Nephron (organoid): ENCODE measurements at regions not wholly inside any gene's neighbourhood (a gene's known extent, or its start where the extent isn't known, plus 50 kb on each side); places are given as distances from the start of the nearest gene placed in this dataset.
"Not testable (repeated sequence)": the region's sequence is repeated elsewhere in the genome, so short reads cannot be mapped to it uniquely, and the experiment has no call there.

Experiments
- H3K27ac Mint-ChIP-seq, 3 experiments: 2 replicates each; pipeline ENCODE4 v1.8.0; 2020; ENCODE audit warnings: mixed read lengths in 3 of 3, mild to moderate bottlenecking in 2 of 3, moderate library complexity in 1 of 3
- H3K27me3 Mint-ChIP-seq: 2 replicates; pipeline ENCODE4 v1.8.0; 2021; ENCODE audit warnings: low read depth, mild to moderate bottlenecking, moderate library complexity, mixed read lengths
- H3K36me3 Mint-ChIP-seq: 2 replicates; pipeline ENCODE4 v1.8.0; 2020; ENCODE audit warnings: low read depth, mixed read lengths
- H3K4me1 Mint-ChIP-seq: 2 replicates; pipeline ENCODE4 v1.8.0; 2020; ENCODE audit warnings: mixed read lengths
- H3K4me3 Mint-ChIP-seq, 3 experiments: 2 replicates each; pipeline ENCODE4 v1.8.0; 2020; ENCODE audit warnings: mild to moderate bottlenecking in 3 of 3, mixed read lengths in 3 of 3, moderate library complexity in 2 of 3
- H3K9me3 Mint-ChIP-seq: 2 replicates; pipeline ENCODE4 v1.8.0; 2020; ENCODE audit warnings: mixed read lengths
- TF ChIP-seq, protein P1 (sequence below), 3 experiments: fragments of 200-600 bp; sonication (generic); IDR thresholded peaks; one replicate each; pipeline ENCODE4 v1.5.0; 2021; ENCODE audit warnings: antibody characterized with exemption in 3 of 3; ENCODE audit not compliant: unreplicated experiment in 3 of 3

DNA sequence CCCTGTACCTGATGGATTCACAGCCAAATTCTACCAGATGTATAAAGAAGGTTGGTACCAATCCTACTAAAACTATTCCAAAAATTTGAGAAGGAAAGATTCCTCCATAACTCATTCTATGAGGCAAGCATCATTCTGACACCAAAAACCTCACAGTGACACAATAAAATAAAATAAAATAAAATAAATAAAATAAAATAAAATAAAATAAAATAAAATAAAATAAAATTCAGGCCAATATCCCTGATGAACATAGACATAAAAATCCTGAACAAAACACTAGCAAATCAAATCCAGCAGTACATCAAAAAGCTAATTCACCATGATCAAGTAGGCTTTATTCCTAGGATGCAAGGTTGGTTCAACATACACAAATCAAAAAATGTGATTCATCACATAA, 108.1 kb downstream of the PROX1 start:
- H3K4me3 Mint-ChIP-seq, H3K27me3 Mint-ChIP-seq, H3K27ac Mint-ChIP-seq, H3K4me1 Mint-ChIP-seq, H3K36me3 Mint-ChIP-seq: not testable (repeated sequence)
- H3K9me3 Mint-ChIP-seq = peaks cover 23% of the 10 kb centered on the region

DNA sequence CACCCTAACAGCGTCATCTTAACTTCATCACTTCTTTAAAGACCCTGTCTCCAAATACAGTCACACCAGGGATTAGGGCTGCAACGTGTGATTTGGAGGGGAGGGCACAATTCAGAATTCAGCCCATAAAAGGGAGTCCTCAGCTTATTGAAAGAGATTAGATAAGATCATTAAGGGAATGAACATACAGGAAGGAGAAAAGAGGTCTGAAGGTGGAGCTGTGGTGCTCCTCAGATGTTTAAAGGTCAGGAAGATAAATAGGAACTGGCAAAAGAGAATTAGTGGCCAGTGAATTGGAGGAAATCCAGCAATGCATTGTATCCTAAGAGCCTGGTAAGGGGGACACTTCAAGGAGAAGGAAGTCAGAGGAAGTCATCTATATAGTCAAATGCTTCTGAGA, 113.5 kb downstream of the PROX1 start:
- no peak overlapping the region for H3K27ac Mint-ChIP-seq
- H3K4me1 Mint-ChIP-seq = no peaks in the 10 kb centered on the region
- TF ChIP-seq, protein P1, sequence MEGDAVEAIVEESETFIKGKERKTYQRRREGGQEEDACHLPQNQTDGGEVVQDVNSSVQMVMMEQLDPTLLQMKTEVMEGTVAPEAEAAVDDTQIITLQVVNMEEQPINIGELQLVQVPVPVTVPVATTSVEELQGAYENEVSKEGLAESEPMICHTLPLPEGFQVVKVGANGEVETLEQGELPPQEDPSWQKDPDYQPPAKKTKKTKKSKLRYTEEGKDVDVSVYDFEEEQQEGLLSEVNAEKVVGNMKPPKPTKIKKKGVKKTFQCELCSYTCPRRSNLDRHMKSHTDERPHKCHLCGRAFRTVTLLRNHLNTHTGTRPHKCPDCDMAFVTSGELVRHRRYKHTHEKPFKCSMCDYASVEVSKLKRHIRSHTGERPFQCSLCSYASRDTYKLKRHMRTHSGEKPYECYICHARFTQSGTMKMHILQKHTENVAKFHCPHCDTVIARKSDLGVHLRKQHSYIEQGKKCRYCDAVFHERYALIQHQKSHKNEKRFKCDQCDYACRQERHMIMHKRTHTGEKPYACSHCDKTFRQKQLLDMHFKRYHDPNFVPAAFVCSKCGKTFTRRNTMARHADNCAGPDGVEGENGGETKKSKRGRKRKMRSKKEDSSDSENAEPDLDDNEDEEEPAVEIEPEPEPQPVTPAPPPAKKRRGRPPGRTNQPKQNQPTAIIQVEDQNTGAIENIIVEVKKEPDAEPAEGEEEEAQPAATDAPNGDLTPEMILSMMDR (IDR thresholded peaks at IDR 0.05; ENCODE audit: unreplicated experiment in 3 of 3) = no peak
- no peaks in the 10 kb centered on the region for H3K36me3 Mint-ChIP-seq
- no peak overlapping the region for H3K4me3 Mint-ChIP-seq
- peaks cover 9% of the 10 kb centered on the region for H3K9me3 Mint-ChIP-seq
- H3K27me3 Mint-ChIP-seq = no peaks in the 10 kb centered on the region

DNA sequence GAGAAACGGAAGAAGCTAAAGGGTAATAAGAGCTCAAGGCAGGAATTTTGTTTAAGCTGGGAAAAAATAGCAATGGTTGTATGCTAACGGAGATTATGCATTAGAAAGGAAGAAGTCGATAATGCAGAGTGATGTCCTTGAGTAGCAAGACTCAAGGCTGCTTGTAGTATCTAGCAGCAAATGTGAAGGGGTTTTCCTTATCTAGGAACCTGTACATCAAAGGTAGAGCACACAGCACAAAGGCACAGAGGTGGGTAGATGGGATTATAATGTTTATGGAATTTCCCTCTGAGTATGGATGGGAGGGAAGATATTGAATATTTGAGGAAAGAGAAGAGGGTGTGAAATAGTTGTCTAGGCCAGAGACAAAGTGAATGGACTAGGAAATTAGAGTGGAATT, 114.1 kb downstream of the PROX1 start:
- no peak overlapping the region for H3K27ac Mint-ChIP-seq
- H3K27me3 Mint-ChIP-seq = no peaks in the 10 kb centered on the region
- H3K36me3 Mint-ChIP-seq = no peaks in the 10 kb centered on the region
- H3K4me3 Mint-ChIP-seq = no peak overlapping the region
- H3K9me3 Mint-ChIP-seq = peaks cover 9% of the 10 kb centered on the region
- TF ChIP-seq, protein P1 (IDR thresholded peaks at IDR 0.05; ENCODE audit: unreplicated experiment in 3 of 3) = no peak
- no peaks in the 10 kb centered on the region for H3K4me1 Mint-ChIP-seq

DNA sequence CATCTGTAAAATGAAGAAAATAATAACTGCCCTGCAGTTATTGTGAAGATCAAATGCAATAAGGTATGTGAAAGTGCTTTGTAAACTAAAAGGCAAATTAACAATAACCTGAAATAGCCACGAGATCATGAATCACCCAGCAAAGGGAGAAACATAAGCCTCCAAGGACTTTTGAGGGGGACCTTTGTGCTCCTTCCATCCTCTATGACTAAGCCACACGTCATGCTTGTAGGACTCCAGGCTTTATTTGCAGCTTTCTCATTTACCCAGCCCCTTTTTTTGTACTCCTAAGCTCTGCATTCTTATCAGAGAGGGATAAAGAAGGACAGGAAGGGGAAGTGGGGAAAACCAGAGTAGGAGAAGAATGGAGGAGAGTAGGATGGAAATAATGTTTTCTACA, 115.1 kb downstream of the PROX1 start:
- TF ChIP-seq, protein P1 (IDR thresholded peaks at IDR 0.05; ENCODE audit: unreplicated experiment in 3 of 3) = no peak
- H3K36me3 Mint-ChIP-seq = no peaks in the 10 kb centered on the region

DNA sequence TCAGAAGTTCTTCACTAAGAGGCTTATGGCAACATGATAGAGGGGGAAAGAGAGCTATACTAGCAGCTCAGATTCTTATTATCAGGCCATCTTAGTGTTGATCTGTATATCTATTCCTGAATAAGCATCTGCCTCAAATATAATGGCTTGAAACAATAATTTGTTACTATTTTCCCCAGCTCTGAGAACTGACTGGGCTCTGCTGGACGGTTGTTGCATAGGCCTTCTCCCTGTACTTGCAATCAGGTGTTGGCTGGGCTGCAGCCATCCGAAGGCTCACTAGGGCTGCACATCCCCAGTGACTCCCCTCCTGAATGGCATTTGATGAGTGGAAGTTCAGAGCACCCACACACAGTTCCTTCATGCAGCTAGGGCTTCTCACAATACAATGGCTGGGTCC, 116.0 kb downstream of the PROX1 start:
- Mint-ChIP-seq H3K27me3 (no peaks in the 10 kb centered on the region), H3K4me3 (no peak overlapping the region), H3K9me3 (peaks cover 9% of the 10 kb centered on the region), H3K36me3 (no peaks in the 10 kb centered on the region), H3K4me1 (no peaks in the 10 kb centered on the region), H3K27ac (no peak overlapping the region)
- TF ChIP-seq, protein P1 (IDR thresholded peaks at IDR 0.05; ENCODE audit: unreplicated experiment in 3 of 3) = no peak

More for the DNA sequence above, 115.1 kb downstream of the PROX1 start:
- H3K4me3 Mint-ChIP-seq = no peak overlapping the region
- peaks cover 9% of the 10 kb centered on the region for H3K9me3 Mint-ChIP-seq
- H3K4me1 Mint-ChIP-seq = no peaks in the 10 kb centered on the region
- H3K27me3 Mint-ChIP-seq = no peaks in the 10 kb centered on the region
- H3K27ac Mint-ChIP-seq = no peak overlapping the region

DNA sequence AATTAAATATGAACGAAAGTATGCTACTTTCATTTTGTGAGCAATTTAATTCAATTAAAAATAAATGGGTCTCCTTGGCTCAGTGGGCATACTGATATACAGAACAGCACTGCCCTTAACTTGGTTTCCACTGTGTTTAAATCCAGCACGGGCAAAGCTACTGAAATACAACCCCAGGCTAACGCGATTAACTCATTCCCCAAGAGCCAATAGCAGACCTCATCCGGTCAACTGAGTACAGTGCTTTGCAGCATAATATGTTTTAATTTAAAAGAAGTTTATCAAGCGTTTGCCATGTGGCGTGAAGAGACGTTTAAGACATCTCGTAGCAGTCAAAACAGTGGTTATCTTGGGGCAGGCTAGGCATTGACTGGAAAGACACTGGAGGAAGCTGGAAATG, 118.6 kb downstream of the PROX1 start:
- TF ChIP-seq, protein P1 (IDR thresholded peaks at IDR 0.05; ENCODE audit: unreplicated experiment in 3 of 3) = no peak
- Mint-ChIP-seq H3K36me3 (no peaks in the 10 kb centered on the region), H3K4me1 (no peaks in the 10 kb centered on the region), H3K27me3 (no peaks in the 10 kb centered on the region), H3K9me3 (peaks cover 9% of the 10 kb centered on the region), H3K4me3 (no peak overlapping the region), H3K27ac (no peak overlapping the region)
